NCI-H2227 (cell line): ENCODE measurements at regions not wholly inside any gene's neighbourhood (a gene's known extent, or its start where the extent isn't known, plus 50 kb on each side); places are given as distances from the start of the nearest gene placed in this dataset.

Experiments
- DNase-seq: peaks from one replicate; lab custom pipeline; 2025; ENCODE audit not compliant: unreplicated experiment; lab: John Stamatoyannopoulos, UW

DNA sequence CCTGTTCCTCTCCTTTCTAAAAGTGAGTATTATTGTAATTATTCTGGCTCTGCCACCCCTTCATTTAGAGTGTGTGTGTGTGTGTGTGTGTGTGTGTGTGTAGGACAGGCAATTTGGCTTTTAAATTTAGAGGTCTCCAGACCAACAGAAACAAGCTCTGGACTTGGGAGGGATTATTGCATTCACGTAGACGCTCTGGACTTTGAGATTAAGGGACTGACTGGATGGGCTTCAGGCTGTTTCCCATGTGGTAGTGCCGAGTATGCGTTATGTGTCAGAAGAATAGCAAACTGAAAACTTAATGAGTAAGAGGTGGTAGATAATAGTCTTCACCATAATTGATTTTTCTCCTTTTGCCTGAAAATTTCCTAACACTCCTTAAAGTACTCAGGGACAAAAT, 281.9 kb downstream of the USP25 start:
- no peak for DNase-seq

DNA sequence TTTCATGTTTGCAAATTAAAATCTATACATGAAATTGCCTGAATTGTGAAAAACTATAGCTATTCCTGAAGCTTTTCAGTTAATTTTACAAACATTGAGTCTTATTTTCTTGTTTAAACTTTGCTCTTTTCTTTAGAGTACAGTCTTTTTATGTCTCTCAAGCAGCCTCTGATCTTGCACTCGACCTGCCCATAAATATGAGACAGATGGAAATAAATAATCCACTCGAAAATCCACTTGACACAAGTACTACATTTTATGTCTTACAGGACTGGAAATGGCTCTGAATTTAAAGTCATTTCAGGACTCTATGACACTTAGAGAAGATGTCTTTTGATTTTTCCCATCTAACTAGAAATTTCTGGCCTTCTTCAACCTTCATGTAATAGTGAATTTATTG, 283.8 kb downstream of the USP25 start:
- no peak for DNase-seq

DNA sequence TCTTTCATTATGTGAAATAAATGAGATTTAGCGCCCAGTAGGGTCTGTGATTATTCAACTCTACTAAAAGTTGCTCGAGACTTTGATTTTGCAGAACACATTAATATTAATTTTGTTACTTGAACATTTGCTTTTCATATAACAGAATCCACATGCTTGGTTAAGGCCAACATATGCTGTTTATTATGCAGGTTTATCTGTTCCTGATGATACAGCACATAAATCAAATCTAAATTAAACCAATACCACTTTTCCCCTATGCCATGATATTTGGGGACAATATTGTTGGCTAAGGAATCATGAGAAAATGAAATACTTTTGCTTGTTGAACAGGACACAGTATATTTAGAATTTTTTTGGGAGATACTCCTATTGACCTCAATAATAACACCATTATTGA, 291.1 kb downstream of the USP25 start:
- no peak for DNase-seq

DNA sequence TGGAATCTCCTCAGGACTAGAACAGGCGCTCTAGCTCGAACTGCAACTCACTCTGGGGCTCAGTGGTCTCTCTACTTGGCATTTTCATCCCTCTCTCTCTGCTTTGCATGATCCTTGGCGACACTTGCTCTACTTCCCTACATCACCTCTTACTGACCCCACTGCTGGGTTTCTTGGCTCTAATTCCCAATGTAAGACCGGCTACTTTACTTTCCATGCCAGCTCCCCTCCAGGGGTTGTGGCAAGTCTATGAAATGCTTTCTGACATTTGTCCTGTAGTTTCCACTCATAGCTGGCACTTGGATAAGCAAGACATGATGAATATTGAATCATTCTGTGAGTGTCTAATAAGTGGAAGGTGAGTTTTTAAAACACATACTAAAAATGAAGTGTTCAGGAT, 292.3 kb downstream of the USP25 start:
- DNase-seq: no peak

DNA sequence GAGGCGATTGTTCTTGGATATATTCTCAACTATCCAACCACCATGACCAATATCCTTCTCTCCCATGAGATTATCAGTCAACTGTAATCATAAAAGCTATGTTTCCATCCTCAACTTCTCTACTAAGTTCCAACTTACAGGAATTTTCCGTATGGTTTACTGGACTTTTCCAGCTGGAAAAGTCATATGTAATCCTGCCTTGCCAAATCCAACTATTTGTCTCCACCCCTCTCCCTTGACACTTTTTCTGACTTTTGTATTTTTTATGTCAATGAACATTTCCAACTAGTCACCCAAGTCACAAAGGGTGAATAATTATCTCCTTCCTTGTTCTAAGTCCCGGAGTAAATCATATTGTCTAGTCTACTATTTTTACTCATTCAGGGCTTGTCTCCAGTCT, 293.1 kb downstream of the USP25 start:
- DNase-seq: no peak

DNA sequence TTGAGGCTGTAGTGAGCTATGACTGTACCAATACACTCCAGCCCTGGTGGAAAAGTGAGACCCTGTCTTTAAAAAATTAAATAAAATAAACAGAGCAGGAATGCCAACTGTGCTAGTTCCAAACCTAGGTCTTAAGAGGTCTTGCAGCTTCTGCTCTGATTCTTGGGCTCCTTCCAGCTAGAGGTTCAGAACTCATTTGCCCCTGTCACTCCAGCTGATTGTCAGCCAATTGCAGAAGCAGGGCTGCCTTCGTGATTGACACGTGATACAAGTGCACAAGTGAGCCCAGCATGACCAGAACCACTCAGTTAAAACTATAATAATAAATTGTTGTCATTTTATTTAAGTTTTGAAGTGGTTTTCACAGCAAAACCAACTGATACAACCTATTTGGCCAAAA, 298.4 kb downstream of the USP25 start:
- DNase-seq: no peak

DNA sequence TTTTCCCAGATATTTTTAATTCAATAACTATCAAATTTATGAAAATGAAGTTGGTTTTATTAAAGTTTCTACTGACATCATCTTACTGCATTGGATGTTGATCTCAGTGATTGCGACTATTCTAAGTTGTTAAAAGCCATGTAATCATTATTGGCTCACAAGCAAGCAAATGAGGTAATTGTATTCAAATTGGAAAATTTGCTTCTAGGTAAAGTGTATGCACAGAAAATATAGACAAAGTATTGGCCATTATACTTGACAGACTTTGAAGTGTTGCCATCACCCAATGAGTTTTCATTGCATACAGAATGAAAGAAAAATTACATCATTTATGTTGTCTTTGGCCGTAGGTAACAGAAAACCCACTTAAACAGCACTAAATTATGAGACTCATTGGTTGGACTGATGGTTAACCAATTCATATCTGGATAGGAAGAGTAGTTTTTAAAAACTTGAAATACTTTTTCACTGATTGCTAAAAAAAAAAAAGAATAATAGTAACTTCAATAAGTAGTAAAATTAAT, 299.2 kb downstream of the USP25 start:
- no peak for DNase-seq

DNA sequence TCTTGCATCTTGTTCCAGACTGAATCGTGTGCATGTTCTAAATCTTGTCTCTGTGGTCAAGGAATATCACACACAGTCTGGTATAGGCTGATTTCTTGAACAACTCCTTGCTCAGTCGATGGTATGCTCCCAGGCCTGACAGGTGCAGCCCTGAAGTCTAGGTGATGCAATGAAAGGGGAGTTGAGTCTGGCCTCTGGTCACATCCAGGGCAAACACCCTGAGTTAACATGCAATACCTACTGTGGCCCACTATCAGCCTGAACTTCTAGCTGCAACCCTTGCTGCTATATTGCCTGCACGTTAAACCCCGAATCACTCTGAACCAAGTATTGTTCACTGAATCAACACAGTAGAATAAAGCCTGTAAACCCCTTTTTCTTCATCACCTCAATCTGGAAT, 303.4 kb downstream of the USP25 start:
- DNase-seq: no peak

DNA sequence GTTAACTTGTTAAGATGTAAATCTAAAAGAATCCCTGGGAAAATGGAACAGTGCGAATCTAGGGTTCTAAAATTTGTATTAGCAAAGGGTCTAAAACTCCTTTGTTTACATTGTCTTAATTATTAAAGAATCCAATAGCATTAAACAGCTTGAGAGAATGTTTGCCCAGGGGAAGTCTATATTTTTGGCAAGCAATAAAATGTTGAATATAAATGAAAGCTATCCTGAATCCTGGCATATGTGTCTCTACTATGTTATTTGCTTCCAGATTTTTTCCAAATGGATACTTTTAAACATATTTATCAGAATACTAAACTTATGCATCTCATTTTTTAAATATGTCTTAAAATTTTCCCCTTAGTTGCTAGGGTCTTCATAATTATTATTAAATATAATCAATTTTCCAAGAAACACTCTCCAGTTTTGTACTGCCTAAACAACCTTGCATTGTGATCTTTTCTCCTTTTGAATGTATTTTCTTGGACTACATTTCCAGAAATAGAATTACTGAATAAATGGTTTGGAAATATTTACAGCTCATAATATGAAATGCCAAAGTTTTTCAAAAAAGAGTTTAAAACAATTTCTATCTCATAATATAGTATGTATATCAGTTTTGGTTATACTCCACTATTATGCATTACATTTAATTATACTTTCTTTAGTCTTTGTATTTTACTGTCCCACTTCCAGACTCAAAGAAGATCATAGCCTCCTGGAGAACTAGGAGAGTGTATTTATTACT, 304.8 kb downstream of the USP25 start:
- DNase-seq: no peak

DNA sequence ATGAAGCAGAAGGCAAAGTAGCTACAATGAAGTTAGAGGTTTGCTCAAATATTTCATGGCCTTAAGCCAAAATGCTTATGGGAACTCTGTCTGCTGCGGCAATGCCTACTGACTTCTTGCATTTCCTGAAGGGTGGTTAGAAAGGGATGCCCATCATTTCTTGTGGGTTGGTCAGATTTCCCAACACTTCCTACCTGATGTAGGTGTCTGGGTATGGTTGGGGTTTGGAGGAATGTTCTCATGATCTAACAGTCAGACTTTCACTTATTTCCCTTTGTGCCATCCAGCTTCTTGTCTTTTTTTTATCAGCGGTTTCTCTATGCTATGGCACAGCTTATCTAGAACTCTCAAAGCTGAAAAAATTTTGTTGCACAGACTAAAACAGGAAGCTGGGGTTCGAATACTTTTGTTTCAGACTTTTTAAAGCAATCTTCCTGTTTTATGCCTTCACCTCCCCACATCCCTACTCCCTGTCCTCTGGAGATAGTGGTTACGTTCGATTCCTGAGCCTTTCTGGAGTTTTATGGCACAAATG, 307.7 kb downstream of the USP25 start:
- no peak for DNase-seq

DNA sequence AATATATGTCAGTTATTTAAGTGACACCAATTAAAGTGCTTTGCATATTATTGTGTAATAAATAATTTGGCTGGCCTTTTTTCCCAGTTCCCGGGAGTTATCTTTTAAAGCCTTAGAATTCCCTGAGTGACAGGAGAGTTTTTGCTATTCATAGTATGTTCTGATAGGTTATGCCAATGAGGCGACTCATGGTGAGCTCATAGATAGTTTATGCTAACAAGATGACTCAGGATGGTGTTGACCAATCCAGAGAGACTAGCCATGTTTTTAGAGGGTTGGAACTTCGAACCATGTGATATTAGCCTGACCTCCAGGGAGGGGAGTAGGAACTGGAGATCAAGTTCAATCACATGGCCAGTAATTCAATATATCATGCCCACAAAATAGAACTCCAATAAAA, 310.8 kb downstream of the USP25 start:
- no peak for DNase-seq

DNA sequence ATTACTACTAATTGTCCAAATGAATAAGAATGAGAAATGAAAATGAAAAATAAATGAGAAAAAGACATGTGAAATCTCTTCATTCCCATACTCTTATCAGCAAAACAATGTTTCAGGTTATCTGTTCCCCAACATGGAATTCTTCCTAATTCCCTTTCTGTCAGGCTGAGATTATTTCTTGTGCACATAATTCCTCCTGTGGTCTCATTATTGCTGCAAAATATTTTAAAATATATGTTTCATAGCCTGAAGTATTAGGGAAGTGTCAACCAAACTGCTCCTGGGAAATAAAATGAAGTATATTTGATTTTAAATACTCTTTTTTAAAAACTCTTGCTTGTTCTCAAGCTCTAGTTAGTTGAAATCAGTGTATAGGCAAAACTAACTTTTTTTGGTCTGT, 314.9 kb downstream of the USP25 start:
- no peak for DNase-seq

DNA sequence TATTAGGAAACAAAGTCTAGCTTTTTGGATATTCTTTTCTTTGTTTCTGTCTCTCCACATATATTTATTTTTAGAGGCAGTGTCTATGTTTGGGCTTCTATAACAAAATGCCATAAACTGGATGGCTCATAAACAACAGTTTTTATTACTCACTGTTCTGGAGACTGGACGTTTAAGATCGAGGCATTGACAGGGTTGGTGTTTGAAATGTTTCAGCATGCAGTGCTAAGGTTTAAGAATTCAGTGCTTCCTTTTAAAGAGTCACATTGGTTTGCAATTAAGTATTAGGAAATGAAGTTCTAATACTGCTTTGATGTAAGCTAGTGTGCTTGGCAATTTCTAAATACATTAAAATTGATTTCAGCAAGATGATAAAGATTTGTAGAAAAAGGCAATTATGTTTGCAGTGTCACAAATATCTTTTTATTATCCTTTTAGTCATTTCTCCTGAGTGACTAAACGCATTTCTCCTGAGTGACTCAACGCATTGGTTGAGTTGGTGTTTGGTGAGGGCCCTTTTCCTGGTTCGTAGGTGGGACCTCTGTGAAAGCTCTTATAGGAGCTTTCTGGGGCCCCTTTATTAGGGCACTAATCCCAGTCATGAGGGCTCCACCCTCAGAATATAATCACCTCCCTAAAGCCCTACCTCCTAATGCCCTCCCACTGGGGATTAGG, 317.0 kb downstream of the USP25 start:
- no peak for DNase-seq

DNA sequence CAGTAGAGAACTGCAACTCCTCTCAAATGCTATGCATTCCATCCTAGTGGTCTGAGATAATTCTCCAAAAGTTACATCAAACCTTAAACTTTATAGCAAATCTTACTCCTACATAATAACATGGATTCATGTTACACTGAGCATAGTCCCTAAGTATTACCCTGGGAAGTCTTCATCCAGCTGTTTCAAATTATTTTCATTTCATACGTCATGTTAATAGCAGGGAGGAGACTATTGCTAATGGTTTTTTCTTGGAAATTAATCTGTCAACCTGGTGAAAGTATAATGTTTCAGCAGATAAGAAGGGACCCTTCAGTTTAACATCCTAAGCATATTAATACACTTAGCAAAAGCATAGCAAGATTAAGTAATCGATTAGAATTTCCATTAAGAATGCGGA, 318.1 kb downstream of the USP25 start:
- no peak for DNase-seq

DNA sequence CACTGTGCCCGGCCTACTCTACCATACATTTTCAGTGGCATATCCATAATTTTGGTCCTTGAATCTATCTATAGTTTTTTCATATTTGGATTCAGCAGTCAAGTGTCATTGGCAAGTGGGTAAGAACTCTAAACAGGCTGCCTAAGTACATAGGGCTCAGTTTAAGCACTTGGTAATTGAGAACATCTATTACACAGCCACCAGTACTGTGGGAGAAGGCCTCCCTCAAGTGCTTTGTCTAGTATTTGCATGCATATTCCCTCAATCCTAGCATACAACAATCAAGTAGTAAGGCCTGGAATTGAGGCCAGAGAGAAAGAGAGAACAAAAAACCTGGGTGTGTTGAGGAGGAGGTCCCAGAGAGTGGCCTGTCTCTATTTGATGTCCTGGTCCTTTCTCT, 325.2 kb downstream of the USP25 start:
- DNase-seq: no peak

DNA sequence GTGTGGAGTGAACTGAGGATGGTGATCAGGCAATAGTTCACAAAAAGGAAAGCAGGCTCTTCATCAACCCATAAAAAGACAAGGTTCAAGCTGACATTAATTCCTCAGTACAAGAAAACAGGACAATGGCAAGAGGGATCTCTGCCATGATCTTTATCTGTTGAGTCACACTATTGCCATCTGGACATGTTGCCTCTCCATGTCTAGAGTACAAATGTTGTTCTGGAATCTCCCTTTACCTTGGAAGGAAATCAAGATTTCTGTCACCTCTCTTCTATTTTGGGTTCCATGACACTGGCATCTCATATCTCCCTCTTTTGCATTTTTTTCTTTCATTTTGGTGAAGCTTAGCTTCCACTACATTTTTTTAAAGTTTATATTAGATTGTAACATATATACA, 329.1 kb downstream of the USP25 start:
- DNase-seq: no peak

DNA sequence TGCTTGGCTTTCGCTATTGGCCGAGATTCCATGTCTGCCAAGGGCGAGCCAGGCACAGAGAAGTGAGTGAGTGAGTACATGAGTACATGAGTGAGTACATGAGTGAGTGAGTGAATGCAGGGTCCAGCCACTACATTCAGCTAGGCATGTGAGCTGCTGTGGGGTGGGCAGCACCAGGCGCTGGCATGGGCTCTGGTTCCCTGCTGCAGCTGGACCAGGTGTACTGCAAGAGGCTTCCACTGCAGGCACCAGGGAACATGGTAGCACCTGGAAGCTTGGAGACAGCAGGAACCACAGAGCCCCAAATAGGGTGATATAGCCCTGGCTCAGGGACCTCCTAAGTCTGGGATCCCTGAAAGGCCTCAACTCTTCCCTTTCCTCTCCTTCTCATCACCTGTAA, 330.2 kb downstream of the USP25 start:
- DNase-seq: no peak

DNA sequence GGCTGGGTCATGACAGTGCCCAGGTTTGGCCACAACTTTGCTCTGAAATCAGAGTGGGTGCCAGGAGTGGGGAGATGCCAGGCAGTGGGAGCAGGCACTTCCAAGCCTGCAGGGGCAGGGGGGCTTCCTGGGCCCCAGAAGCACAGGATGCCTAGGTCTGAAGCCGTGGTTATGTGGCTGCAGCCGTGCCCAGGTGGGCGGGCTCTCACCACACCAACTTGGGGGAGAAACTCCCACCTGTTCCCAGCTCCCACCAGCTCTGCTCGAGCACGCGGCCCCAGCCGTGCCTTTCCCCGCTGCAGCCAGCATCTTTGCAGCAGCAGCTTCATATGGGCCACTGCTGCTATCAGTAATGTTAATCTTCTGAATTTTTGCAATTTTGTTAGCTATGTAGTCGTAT, 331.4 kb downstream of the USP25 start:
- DNase-seq: no peak

DNA sequence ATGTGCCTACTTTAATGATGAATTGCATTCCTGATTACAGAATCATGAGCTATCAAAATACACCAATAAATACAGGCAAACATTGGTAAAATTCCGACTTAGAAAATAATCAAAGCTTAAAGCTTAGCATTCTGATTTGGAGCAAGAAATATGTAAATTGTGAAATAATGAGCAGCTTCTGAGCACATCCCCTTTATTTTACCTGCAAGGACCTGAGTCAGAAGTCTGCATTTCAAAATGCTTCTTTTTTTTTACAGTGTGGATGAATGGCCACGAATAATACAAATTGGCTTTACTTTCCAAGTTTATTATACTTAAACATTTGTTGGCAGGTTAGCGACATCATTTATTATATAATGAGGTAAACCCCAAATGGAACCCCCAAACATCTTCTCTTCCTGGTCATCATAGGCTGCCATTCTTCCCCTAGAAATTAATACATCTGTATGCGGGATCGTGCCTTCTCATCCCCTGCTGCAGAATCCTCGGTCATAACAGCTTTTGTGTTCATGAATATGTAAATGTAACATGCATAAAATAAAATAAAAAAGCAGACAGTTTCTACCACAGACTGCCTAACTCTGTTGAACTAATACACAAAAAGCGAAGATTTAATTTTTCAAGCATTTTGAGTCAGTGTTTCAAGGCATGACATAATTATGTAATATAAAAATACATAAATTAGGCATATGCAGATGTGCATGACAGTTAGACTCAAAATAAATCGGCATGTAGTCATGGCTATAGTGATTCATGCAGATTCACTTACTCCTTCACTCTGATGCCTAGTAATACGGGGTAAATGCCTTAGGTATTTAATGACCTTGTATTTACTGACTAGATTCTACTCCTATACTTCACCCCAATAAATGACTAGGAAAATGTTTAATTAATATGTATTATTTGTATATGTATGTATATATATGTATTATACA, 339.7 kb downstream of the USP25 start:
- DNase-seq: no peak

DNA sequence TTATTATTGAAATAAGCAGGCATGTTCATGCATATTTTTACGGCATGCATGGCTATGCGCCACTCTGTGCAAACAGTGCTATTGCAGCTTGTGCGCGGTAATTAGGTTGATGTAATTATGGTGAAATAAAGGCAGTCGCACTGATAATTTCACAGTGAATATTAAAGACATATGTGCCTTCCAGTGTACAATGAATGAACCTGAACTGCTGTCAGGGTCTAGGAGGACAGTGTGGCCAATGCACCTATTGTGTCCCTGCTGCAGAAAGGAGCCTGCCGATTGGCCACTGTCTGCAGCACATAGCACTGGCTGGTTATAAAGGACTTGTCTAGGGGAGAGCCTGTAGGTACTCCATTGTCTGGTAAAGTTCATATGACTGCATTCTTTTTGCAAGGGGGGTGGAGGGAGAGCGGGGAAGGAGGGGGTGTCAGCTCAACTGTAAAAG, 340.4 kb downstream of the USP25 start:
- peak; percentile 19 for DNase-seq

DNA sequence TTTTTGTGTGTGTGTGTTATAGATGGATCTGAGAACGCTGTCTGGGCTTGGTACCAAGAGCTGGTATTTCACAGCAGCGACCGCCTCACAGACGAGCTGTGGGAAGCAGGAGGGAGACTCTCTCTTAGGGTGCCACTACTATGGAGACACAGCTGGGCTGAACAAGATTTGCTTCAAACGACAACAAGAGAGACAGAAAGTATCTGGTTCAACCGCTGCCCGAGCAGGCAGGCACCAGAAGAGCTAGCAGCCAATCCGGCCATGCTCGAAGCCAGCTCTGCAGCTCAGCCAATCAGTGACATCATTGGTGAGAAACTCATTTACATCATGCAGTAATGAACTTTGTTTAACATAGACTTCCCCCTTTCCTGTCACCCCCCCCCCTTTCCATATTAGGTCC, 341.3 kb downstream of the USP25 start:
- no peak for DNase-seq
